K562 (cell line): ENCODE measurements at regions not wholly inside any gene's neighbourhood (a gene's known extent, or its start where the extent isn't known, plus 50 kb on each side); places are given as distances from the start of the nearest gene placed in this dataset.
A peak's percentile ranks its signal among the peaks of the same experiment; 100 is the strongest.

ENCODE experiments used
- ARNT ChIP-seq, 2 experiments: fragments of 450-650 bp; IDR thresholded peaks; 2 replicates each; pipeline ENCODE4 v1.6.1; 2016; ENCODE audit warnings: mild to moderate bottlenecking in 1 of 2
- E2F5 ChIP-seq: sonication (generic); formaldehyde crosslinking; IDR thresholded peaks from 2 replicates; pipeline ENCODE4 v1.8.0; 2022; ENCODE audit warnings: mild to moderate bottlenecking, missing genetic modification reagents
- ELK1 ChIP-seq: sonication (generic); formaldehyde crosslinking; IDR thresholded peaks from 2 replicates; pipeline ENCODE4 v1.8.1; 2022; ENCODE audit warnings: missing genetic modification reagents
- EZH2 ChIP-seq: IDR thresholded peaks from 2 replicates; pipeline ENCODE4 v1.6.1; 2012; ENCODE audit warnings: low read depth, mild to moderate bottlenecking, inconsistent platforms, low read length, borderline replicate concordance
- FOXA3 ChIP-seq, 2 experiments: fragments of 450-650 bp in 1 of 2; sonication (generic) in 1 of 2; formaldehyde crosslinking; IDR thresholded peaks in 1 of 2; conservative IDR thresholded peaks in 1 of 2; 2 replicates each; pipeline versions ENCODE4 v1.4.0 to v1.8.0; 2020 to 2022; ENCODE audit warnings: mild to moderate bottlenecking in 2 of 2, missing genetic modification reagents in 1 of 2
- GATA2 ChIP-seq: sonication (generic); formaldehyde crosslinking; IDR thresholded peaks from 2 replicates; pipeline ENCODE4 v1.4.0; 2020; ENCODE audit warnings: mild to moderate bottlenecking, missing genetic modification reagents
- HCFC1 ChIP-seq: IDR thresholded peaks from 2 replicates; pipeline ENCODE4 v1.6.1; 2012; ENCODE audit warnings: low read depth, low read length, improper control_type of control experiment
- MAFG ChIP-seq: fragments of 450-650 bp; conservative IDR thresholded peaks from 2 replicates; pipeline ENCODE4 v1.6.1; 2016; ENCODE audit warnings: missing genetic modification characterization, missing compliant biosample characterization
- PCBP2 ChIP-seq: fragments of 200-400 bp; formaldehyde crosslinking; IDR thresholded peaks from 2 replicates; pipeline ENCODE4 v1.6.1; 2018; ENCODE audit warnings: low read length, low read depth, mild to moderate bottlenecking, moderate library complexity; ENCODE audit not compliant: poor library complexity, severe bottlenecking
- PTTG1 ChIP-seq: fragments of 450-650 bp; IDR thresholded peaks from 2 replicates; pipeline ENCODE4 v1.6.1; 2016; ENCODE audit warnings: low read depth, mild to moderate bottlenecking, missing genetic modification characterization, missing compliant biosample characterization
- ZMIZ1 ChIP-seq, 2 experiments: fragments of 150-350 bp in 1 of 2; IDR thresholded peaks; 2 replicates each; pipeline ENCODE4 v1.6.1; 2012 to 2016; ENCODE audit warnings: low read depth in 2 of 2, low read length in 2 of 2, mild to moderate bottlenecking in 1 of 2, moderate library complexity in 1 of 2
- ZNF133 ChIP-seq: fragments of 250-450 bp; sonication (Bioruptor Pico); IDR thresholded peaks from 2 replicates; pipeline ENCODE4 v1.4.0; 2020; ENCODE audit warnings: mild to moderate bottlenecking
- ZNF507 ChIP-seq: conservative IDR thresholded peaks from 2 replicates; pipeline ENCODE4 v1.6.1; 2017; ENCODE audit warnings: missing genetic modification characterization, missing compliant biosample characterization
- ZNF668 ChIP-seq: fragments of 250-450 bp; sonication (Bioruptor Pico); IDR thresholded peaks from 2 replicates; pipeline ENCODE4 v1.8.0; 2022; ENCODE audit warnings: mild to moderate bottlenecking, inconsistent platforms
- TF ChIP-seq, protein P1 (sequence below): sonication (generic); formaldehyde crosslinking; IDR thresholded peaks from 2 replicates; pipeline ENCODE4 v1.8.1; 2023; ENCODE audit warnings: mild to moderate bottlenecking, missing genetic modification reagents
- TF ChIP-seq, protein P2 (sequence below): fragments of 150-350 bp; conservative IDR thresholded peaks from 2 replicates; pipeline ENCODE4 v1.6.1; 2014; ENCODE audit warnings: low read length
- TF ChIP-seq, protein P3 (sequence below), 2 experiments: fragments of 250-450 bp in 1 of 2; fragments of 450-650 bp in 1 of 2; sonication (Bioruptor Pico) in 1 of 2; IDR thresholded peaks; 2 replicates each; pipeline versions ENCODE4 v1.6.1 to v1.8.0; 2016 to 2021; ENCODE audit warnings: mild to moderate bottlenecking in 2 of 2, moderate library complexity in 2 of 2, missing compliant biosample characterization in 1 of 2, missing genetic modification characterization in 1 of 2

DNA sequence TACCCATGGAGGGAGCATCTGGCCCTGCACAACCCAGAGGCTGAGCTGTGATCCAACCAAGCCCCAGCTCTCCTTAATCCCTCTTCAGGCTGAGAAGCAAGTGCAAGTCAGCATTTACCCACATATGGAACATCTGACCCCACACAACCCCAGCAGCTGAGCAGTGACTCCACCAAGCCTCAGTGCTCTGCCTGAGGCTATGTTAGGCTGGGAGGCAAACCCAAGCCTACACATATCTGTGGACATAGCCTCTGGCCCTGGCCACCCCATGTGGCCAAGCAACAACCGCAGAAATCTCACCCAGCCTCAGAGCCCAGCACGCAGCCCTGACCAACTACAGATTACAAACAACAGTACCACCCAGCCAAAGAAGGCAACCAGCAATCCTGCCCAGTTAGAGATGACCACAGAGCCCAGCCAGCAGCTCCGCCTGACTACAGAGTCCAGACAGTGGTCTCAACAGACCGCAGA, 142.8 kb downstream of the NUAK1 start (continued):
- TF ChIP-seq, protein P1, sequence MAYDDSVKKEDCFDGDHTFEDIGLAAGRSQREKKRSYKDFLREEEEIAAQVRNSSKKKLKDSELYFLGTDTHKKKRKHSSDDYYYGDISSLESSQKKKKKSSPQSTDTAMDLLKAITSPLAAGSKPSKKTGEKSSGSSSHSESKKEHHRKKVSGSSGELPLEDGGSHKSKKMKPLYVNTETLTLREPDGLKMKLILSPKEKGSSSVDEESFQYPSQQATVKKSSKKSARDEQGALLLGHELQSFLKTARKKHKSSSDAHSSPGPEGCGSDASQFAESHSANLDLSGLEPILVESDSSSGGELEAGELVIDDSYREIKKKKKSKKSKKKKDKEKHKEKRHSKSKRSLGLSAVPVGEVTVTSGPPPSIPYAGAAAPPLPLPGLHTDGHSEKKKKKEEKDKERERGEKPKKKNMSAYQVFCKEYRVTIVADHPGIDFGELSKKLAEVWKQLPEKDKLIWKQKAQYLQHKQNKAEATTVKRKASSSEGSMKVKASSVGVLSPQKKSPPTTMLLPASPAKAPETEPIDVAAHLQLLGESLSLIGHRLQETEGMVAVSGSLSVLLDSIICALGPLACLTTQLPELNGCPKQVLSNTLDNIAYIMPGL (CRISPR knock-in tag): no peak
- TF ChIP-seq MAFG (tag) (peak; percentile 28; the same call in 1 of the 2 replicates), ZNF133 (no peak), PTTG1 (no peak), EZH2 (no peak), FOXA3 (CRISPR knock-in tag; conservative IDR thresholded peaks at IDR 0.05 in 1 of 2, IDR thresholded peaks at IDR 0.05 in 1 of 2) (no peak), HCFC1 (no peak), ZNF668 (no peak), ZMIZ1 (IDR thresholded peaks at IDR 0.05; ENCODE audit: low read depth in 2 of 2, low read length in 2 of 2) (no peak), PCBP2 (no peak), ARNT (IDR thresholded peaks at IDR 0.05) (no peak), E2F5 (CRISPR knock-in tag) (no peak), GATA2 (no peak), ELK1 (CRISPR knock-in tag) (no peak), ZNF507 (no peak)
- TF ChIP-seq, protein P2, sequence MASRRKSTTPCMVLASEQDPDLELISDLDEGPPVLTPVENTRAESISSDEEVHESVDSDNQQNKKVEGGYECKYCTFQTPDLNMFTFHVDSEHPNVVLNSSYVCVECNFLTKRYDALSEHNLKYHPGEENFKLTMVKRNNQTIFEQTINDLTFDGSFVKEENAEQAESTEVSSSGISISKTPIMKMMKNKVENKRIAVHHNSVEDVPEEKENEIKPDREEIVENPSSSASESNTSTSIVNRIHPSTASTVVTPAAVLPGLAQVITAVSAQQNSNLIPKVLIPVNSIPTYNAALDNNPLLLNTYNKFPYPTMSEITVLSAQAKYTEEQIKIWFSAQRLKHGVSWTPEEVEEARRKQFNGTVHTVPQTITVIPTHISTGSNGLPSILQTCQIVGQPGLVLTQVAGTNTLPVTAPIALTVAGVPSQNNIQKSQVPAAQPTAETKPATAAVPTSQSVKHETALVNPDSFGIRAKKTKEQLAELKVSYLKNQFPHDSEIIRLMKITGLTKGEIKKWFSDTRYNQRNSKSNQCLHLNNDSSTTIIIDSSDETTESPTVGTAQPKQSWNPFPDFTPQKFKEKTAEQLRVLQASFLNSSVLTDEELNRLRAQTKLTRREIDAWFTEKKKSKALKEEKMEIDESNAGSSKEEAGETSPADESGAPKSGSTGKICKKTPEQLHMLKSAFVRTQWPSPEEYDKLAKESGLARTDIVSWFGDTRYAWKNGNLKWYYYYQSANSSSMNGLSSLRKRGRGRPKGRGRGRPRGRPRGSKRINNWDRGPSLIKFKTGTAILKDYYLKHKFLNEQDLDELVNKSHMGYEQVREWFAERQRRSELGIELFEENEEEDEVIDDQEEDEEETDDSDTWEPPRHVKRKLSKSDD: no peak
- TF ChIP-seq, protein P3, sequence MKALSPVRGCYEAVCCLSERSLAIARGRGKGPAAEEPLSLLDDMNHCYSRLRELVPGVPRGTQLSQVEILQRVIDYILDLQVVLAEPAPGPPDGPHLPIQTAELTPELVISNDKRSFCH (CRISPR knock-in tag; IDR thresholded peaks at IDR 0.05): no peak
- TF ChIP-seq, protein P3 (tag; IDR thresholded peaks at IDR 0.05): no peak
